GM21529 (cell line): ENCODE measurements at regions not wholly inside any gene's neighbourhood (a gene's known extent, or its start where the extent isn't known, plus 50 kb on each side); places are given as distances from the start of the nearest gene placed in this dataset.
A peak's percentile ranks its signal among the peaks of the same experiment; 100 is the strongest.
"Not testable (repeated sequence)": the region's sequence is repeated elsewhere in the genome, so short reads cannot be mapped to it uniquely, and the experiment has no call there.

Experiments
- ATAC-seq: cut with Tn5 transposase; IDR thresholded peaks from one replicate; pipeline ENCODE4 v1.9.1; 2021; ENCODE audit not compliant: unreplicated experiment

DNA sequence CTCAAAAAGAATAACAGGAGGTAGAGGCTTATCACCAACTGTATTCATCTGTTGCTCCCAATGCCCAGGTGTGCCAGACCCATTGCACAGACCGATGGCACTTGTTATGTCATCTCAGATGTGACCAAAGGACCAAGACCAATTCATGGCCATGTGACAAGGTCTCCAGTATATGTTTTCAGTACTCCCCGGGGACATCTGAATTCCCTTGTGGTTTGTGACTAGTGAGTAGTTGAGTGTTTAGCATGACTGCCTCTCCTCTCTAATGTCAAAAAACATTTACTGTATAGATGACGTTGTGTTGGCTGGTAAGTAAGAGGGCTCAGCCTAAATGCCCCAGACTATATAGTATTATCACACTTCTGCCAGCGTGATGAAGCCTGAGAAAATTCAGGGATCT lies 202.1 kb upstream of the SMIM30 start:
- ATAC-seq, result no peak

DNA sequence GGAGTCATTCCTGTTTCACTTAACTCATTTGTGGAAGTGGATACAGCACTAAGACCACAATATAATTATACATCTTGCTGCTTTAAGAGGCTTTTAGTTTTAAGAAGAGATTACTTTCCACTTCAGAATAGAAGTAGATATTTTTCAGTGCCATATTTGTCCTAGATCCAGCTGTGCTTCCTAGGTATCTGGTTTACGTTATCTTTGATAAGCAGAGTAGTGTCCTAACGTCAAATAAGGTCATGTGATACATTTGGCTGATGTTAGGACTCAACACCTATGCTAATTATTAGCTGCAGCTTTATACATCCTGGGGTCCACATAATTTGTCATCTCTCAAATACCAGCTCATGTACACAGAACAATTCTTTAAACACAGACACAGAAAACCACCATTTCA lies 196.2 kb upstream of the SMIM30 start:
- no peak for ATAC-seq

DNA sequence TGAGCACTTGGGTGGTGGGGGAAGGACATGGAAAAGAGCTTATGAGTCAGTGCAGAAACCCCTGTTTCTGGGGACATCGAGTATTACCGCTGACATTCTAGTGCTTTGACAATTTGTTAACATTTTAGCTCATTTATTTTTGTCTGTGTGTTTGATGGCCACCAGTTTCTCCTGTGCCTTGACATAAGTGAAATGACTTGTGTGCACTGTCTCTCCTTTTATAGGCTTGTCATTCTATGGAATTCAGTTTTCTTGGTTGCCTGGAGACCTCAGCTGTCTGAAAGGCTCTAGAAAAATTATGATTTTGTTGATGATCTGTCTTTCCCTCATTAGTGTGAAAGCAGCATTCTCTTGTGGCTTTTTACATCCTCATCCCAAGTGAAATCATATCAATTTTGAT lies 190.0 kb upstream of the SMIM30 start:
- ATAC-seq, result no peak

DNA sequence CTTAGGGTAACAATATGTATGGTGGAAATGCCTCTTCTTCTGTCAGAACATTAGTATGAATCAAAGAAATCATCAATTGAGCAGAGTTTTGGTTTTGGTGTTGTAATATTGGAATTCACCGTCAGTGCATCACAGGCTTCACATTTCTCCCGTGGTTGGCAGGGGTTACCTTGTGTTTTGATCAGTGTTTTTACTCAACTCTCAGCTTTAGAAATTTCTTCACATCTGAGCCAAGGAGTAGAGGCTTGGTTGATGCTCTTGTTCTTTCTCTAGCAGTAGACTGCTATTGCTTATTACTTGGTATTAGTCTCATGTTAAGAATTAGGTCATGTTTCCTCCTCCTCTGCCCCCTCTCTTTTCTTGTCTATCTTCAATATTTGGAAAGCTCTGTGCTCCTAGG lies 188.8 kb upstream of the SMIM30 start:
- no peak for ATAC-seq

DNA sequence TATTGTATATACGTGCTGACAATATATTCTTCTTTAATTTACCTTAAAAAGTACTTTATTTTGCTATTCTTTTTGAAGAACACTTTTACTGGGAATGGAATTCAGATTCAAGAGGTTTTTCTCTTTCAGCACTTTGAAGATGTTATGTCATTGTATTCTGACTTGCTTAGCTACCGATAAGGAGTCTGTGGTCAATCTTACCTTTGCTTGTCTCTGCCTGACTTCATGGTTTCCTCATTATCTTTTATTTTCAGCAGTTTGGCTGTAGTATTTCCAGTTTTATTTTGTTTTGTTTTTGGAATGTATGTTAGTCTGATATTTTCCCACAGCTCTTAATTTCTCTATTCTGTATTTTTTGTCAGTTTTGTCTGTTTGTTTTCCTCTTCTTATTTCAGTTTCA lies 187.9 kb upstream of the SMIM30 start:
- ATAC-seq, result no peak

DNA sequence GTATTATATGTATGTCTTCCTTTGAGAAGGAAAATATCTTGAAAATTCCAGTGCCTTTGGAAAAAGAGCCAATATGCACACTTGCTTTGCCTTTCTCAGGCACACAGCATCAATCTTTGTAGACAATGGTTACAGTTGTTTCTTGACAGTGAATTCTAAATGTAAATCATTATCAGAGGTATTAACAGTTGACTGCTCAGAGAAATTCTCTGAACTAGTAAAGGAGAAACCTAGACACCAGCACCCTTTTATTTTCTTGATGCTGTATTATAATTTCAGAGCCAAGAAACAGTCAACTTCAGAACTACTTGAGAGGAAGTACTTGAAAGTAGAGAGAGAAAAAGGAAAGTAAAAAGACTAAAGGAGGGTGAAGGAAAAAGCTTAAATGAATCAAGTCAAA lies 185.8 kb upstream of the SMIM30 start:
- no peak for ATAC-seq

DNA sequence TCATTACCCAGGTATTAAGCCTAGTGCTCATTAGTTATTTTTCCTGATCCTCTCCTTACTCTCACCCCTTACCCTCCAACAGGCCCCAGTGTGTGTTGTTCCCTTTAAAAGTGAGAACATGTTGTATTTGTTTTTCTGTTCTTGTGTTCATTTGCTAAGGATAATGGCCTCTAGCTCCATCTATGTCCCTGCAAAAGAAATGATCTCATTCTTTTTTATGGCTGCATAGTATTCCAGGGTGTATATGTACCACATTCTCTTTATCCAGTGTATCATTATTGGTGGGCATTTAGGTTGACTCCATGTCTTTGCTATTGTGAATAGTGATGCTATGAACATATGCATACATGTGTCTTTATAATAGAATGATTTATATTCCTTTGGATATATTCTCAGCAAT lies 185.0 kb upstream of the SMIM30 start:
- ATAC-seq, result not testable (repeated sequence)

DNA sequence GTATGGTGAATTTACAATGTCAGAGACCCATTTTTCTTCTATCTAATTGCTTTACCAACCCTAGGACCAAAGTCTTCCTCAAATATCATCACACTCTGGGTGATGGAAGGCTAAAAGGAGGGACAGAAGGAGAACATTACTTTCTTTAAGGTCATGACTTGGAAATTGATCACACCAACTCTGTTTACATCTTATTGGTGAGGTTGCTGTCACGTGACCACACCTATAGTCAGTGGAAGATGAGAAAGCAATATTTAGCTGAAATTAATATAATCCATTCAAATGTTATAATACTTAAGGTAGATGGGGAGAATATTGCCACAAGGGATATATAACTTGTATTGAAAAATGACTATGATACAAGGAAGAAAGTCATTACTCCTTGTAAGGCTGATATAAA lies 183.6 kb upstream of the SMIM30 start:
- no peak for ATAC-seq

DNA sequence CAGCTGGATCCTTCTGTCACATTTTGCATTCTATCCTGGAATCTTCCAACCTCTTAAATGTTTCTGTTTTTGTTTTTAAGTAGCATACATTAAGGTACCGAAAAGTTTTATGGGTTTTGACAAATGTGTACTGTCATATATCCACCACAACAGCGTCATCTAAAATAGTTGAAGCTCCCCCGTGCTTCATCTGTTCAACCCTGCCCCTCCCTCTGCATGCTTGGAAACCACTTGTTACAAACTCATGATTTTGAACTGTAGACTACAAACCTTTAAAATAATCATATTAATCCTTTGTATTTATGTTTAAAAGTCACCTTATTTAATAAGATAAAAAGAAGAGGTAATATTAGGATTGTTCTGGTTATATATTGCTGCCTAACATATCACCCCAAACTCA lies 182.8 kb upstream of the SMIM30 start:
- no peak for ATAC-seq

DNA sequence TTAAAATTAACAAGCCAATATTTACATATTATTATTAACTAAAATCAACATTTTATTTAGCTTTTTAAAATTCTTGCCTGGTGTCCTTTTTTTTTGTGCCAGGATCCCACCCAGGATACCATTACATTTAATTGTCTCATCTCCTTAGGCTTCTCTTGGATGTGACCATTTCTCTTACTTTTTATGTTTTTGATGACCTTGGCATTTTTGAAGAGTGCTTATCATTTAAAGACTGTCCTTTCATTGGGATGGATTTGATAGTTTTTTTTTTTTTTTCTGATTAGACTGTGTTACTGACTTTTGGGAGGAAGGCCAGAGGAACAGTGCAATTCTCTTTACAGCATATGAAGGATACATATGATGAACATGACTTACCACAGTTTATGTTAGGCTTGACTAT lies 181.4 kb upstream of the SMIM30 start:
- ATAC-seq, result no peak

DNA sequence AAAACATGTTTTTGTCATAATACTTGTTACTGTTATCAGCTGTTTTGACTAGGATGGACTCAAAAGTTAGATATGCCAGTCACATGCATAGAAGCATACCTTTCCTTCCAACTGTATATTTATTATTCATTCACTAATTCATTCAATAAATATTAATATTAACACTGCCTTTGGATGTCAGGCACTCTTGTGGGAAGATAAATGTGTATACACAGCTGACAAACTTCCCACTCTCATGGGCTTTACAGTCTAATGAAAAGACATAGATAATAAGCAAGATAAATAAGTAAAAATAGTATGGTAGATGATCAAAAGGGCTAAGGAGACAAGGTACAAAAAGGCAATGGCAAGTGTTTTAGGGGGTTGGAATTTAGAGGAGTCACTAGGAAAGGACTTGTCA lies 180.1 kb upstream of the SMIM30 start:
- ATAC-seq, result no peak

DNA sequence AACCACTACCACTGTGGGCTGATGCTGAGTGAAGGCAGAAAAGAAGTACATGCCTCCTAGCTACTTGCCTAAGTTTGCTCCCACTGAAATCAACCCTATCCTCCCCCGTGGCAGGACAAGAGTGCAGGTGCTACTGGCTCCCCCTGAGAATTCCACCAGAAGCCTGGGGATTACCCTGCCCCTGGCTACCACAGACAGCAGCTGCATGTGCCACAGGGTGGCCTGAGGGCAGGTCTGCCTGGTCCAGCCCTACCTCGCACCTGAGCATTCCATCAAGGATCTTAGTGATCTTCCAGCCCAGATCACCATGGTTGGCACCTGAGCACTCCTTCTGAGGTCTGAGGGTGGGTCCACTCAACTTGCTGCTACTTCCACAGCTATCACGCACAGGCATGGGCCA lies 176.4 kb upstream of the SMIM30 start:
- no peak for ATAC-seq

DNA sequence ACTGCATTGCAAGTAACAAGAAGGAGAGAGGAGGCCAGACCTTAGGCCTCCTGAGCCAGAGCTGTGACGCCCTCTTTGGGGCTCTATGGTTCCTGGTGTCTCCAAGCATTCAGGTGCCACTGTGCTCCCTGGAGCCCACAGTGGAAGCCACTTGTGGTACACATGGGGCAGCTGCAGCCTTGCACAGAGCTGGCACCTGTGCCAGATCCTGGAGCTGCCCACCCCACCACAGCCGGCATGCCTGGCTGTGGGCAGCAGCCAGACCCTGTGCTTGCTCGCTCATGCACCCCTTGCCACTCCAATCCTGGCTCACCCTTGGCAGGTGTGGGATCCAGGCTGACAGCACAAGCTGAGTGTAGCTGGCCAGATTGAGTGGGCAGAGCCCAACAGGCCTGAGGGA lies 173.8 kb upstream of the SMIM30 start:
- no peak for ATAC-seq

DNA sequence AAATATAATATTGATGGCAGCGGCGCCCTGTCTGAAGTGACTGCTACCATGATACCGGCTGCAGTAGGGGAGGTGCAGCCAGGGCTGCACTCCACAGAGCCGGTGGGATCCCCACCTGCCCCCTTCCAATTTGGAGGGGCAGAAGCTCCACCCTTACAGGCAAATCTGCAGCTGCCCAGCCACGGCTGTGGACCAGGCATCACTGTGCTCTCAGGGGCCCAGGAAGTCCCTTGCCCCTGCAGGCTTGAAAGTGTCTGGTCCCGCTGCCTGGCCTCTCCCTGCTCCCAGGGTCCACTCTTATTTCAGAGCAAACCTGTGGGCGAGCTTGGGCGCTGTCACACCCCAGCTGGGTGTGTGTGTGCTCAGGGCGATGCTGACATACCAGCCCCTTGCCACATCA lies 172.7 kb upstream of the SMIM30 start:
- no peak for ATAC-seq

DNA sequence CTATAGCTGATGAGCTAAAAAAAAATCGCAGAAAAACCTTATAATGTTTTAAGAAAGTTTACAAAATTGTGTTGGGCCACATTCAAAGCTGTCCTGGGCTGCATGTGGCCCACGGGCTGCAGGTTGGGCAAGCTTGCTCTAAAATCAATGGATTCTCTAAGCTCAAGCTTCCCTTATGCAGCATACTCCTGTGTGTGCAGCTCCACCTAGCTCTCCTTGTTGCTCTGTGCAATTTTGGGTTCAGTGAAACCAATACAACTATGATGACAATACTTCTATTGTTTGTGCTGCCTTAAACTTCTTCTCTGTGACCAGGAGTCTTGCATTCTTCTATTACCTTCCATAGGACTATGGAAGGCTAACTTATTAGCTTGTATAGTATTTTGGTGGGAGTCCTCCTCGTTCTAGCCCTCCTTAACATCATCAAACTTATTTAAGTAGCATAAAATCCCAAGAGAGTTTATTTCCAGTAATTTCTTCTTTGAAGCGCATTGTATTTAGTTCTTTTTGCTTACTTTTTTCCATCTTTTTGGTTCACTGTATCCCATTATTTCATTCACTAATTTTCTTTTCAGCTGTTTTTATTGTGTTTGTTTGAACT lies 170.9 kb upstream of the SMIM30 start:
- peak; percentile 81 for ATAC-seq

DNA sequence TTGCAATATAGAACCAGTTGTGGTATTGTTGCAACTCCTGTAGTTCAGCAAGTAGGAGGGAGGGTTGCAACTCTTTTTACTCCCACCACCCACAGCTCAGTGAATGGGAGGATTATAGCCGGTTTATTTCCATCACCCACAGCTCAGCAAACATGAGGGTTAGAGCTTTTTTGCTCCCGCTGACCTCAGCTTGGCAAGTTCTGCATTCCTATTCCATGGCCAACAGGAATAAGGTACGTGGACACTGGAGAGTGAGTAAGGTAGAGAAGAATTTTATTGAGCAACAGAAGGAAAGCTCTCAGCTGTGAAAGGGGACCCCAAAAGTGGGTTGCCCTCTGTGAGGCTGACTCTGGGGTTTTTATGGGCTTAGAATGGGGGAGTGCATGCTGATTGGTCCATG lies 167.1 kb upstream of the SMIM30 start:
- no peak for ATAC-seq

DNA sequence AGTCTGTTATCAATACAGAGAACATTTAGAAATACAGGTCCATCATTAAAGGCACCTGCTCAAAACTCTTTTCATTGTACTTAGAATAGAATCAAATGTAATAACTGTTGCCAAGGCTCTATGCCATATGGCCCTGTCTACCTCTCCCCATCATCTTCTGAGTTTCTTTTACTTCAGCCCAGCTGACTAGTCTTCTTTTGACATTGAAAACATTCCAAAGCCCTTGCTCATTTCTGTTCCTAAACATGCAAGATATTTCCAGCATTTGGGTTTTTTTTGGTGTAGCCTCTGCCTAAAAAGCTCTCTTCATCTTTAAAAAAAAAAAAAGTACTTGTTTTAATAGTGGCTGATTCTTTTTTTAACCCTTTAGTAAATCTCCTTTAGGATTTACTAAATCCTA lies 165.5 kb upstream of the SMIM30 start:
- ATAC-seq, result no peak

DNA sequence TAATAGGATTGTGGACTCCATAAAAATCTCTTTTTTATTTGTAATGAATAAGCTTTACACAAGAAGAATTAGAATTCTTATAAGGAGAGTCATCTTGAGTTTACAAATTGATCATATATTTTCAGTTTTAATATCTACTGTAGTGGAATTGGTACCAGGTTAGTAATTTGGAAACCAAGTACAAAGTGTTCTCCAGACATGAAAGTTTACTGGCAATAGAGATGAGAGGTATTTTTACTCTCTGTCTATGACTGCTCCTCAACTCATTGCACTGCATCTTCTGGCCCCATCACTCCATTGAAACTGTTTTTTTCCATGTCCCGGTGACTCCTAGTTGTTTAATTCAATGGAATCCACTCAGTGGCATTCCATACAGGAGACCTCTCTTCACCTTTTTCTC lies 164.5 kb upstream of the SMIM30 start:
- no peak for ATAC-seq

DNA sequence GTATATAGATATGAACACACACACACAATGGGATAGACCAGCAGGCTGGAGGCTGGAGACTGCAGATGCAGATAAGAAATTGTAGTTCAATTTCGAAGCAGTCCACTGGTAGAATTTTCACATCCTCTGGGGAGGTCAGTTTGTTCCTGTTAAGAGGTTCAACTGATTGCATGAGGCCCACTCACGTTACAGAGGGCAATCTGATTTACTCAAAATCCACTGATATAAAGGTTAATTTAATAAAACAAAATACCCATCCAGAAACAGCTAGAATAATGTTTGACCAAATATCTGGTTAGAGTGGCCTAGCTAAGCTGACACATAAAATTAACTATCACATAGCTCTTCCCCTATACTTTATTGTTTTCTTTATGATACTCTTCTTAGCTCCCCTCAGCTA lies 162.9 kb upstream of the SMIM30 start:
- ATAC-seq, result no peak

DNA sequence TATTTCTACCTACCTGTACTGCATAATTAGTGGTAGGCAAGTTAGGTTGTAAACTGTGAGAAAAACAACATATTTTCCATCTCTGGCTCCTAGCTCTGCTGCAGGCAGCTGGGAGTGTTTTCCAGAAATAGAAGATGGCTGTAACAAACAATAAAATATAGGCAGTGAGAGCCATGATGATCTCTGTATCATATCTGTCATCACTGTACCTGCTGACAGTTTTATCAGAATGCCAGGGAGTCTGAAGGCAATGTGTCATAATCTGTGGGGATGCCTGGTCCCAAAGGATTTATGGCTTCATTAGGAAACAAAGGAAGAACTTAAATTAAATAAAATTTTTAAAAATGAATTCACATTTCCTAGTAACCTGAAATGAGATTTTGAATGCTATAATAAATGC lies 160.9 kb upstream of the SMIM30 start:
- ATAC-seq, result no peak

DNA sequence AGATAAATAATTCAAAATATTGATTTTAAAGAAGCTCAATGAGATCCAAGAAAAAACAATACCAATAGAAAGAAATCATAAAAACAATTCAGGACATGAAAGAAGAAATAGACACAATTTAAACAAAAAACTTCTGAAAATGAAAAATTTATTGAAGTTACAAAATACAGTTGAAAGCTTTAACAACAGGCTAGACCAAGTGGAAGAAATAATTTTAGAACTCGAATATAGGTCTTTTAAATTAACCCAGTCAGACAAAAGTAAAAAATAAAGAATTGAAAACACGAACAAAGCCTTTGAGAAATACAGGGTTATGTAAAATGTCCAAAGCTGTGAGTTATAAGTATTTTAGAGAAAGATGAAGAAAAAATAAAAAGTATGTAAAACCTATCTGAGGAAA lies 152.4 kb upstream of the SMIM30 start:
- no peak for ATAC-seq

DNA sequence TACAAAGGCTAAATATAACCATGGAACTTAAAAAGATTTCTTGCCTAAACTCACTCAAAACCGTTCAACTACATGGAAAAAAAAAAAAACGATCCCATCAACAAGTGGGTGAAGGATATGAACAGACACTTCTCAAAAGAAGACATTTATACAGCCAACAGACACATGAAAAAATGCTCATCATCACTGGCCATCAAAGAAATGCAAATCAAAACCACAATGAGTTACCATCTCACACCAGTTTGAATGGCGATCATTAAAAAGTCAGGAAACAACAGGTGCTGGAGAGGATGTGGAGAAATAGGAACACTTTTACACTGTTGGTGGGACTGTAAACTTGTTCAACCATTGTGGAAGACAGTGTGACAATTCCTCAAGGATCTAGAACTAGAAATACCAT lies 151.2 kb upstream of the SMIM30 start:
- not testable (repeated sequence) for ATAC-seq

DNA sequence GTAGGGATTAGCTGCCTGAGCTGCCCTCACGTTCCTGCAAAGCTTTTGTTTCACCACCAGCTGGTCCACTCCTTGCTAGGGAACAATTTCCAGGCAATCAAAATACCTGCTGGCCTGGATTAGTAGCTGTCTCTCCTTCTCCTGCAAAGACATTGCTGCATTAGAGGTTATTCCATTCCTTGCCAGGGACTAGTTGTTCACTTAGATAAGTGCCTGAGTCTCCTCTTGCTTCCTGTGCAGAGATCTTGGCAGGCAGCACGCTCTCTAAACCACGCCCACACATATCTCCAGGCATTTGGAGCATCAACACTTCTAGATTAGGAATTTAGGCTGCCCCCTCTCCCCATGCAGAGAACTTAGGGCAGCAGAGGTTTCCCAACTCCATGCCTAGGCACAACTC lies 150.4 kb upstream of the SMIM30 start:
- no peak for ATAC-seq

DNA sequence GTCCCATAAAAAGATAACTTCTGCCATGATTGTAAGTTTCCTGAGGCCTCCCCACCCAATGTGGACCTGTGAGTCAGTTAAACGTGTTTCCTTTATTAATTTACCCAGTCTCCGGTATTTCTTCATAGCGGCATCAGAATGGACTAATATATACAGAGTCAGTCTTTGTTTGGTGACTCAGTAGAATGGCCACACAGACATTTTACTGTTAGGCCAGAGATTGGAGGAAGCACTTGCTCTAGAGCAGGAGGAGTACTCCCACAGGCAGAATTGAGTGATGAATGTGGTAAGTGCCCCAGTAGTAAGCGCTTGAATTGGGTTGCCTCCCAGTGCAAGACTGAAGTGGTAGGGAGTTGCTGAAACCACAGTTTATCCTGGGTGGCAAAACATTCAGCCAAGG lies 149.5 kb upstream of the SMIM30 start:
- ATAC-seq, result no peak
